CD14-positive monocyte (primary cell): ENCODE measurements at regions not wholly inside any gene's neighbourhood (a gene's known extent, or its start where the extent isn't known, plus 50 kb on each side); places are given as distances from the start of the nearest gene placed in this dataset.

Experiments
- DNase-seq, 3 donors: peaks; one replicate each; pipeline ENCODE4 v3.0.0-alpha.2; 2011 to 2022
- H2AFZ ChIP-seq: 2 replicates; pipeline ENCODE4 v1.6.0; 2012; ENCODE audit warnings: mild to moderate bottlenecking, low read depth, low read length, inconsistent platforms; ENCODE audit not compliant: insufficient read depth, poor library complexity, severe bottlenecking
- H3K27ac ChIP-seq, 2 donors: 1 replicate in 1 of 2; 2 replicates in 1 of 2; pipeline ENCODE4 v1.5.1; 2012 to 2013; ENCODE audit warnings: low read length in 2 of 2, control low read depth in 1 of 2, inconsistent platforms in 1 of 2, low read depth in 1 of 2, mild to moderate bottlenecking in 1 of 2
- H3K27me3 ChIP-seq, 2 donors: one replicate each; pipeline versions ENCODE4 v1.6.0 to v1.6.1; 2011 to 2013; ENCODE audit warnings: low read length in 2 of 2; ENCODE audit not compliant: control insufficient read depth in 2 of 2, insufficient read depth in 2 of 2
- H3K36me3 ChIP-seq, 2 donors: replicated peaks in 1 of 2; 1 replicate in 1 of 2; 2 replicates in 1 of 2; pipeline versions ENCODE4 v1.5.1 to v1.6.1; 2012 to 2013; ENCODE audit warnings: low read length in 2 of 2, control low read depth in 1 of 2, inconsistent platforms in 1 of 2, mild to moderate bottlenecking in 1 of 2; ENCODE audit not compliant: insufficient read depth in 2 of 2, control insufficient read depth in 1 of 2
- H3K4me1 ChIP-seq, 2 donors: 1 replicate in 1 of 2; 2 replicates in 1 of 2; pipeline versions ENCODE4 v1.5.1 to v1.6.1; 2012 to 2013; ENCODE audit warnings: low read length in 2 of 2, control low read depth in 1 of 2, inconsistent platforms in 1 of 2, mild to moderate bottlenecking in 1 of 2, moderate library complexity in 1 of 2; ENCODE audit not compliant: insufficient read depth in 2 of 2, control insufficient read depth in 1 of 2
- H3K4me2 ChIP-seq: replicated peaks from 2 replicates; pipeline ENCODE3; 2012; ENCODE audit warnings: low read length, moderate library complexity, mild to moderate bottlenecking; ENCODE audit not compliant: poor library complexity, severe bottlenecking; ENCODE audit errors: extremely low read depth
- H3K4me3 ChIP-seq, 3 experiments: fragments of 200-600 bp in 1 of 3; sonication (generic) in 1 of 3; replicated peaks in 1 of 3; 1 replicate in 2 of 3; 2 replicates in 1 of 3; pipeline ENCODE4 v1.5.1; 2011 to 2013; ENCODE audit warnings: low read length in 3 of 3, mild to moderate bottlenecking in 3 of 3, control low read depth in 2 of 3, low read depth in 2 of 3, inconsistent platforms in 1 of 3, moderate library complexity in 1 of 3
- H3K79me2 ChIP-seq: 2 replicates; pipeline ENCODE4 v1.6.0; 2012; ENCODE audit warnings: mild to moderate bottlenecking, control low read depth, inconsistent platforms, low read length, moderate library complexity; ENCODE audit not compliant: insufficient read depth
- H3K9ac ChIP-seq: 2 replicates; pipeline ENCODE4 v1.6.0; 2017; ENCODE audit warnings: low read length, mild to moderate bottlenecking; ENCODE audit not compliant: insufficient read depth, poor library complexity, severe bottlenecking
- H3K9me3 ChIP-seq, 2 donors: replicated peaks in 1 of 2; 1 replicate in 1 of 2; 2 replicates in 1 of 2; pipeline versions ENCODE4 v1.5.1 to v1.6.1; 2012 to 2013; ENCODE audit warnings: low read length in 2 of 2, control low read depth in 1 of 2; ENCODE audit not compliant: control insufficient read depth in 1 of 2, insufficient read depth in 1 of 2
- H4K20me1 ChIP-seq: 2 replicates; pipeline ENCODE4 v1.6.0; 2012; ENCODE audit warnings: mild to moderate bottlenecking, low read length, control low read depth, moderate library complexity; ENCODE audit not compliant: insufficient read depth
- H3K27ac Mint-ChIP-seq, 7 donors: one replicate each; pipeline ENCODE4 v1.8.0; 2020; ENCODE audit warnings: mild to moderate bottlenecking in 7 of 7, mixed read lengths in 7 of 7, moderate library complexity in 6 of 7, inconsistent platforms in 2 of 7
- H3K27me3 Mint-ChIP-seq, 3 donors: one replicate each; pipeline ENCODE4 v1.8.0; 2021 to 2022; ENCODE audit warnings: low read depth in 3 of 3, mild to moderate bottlenecking in 3 of 3, mixed read lengths in 3 of 3, moderate library complexity in 3 of 3, inconsistent platforms in 1 of 3
- H3K36me3 Mint-ChIP-seq, 2 donors: one replicate each; pipeline ENCODE4 v1.8.0; 2020; ENCODE audit warnings: mixed read lengths in 2 of 2, inconsistent platforms in 1 of 2, mild to moderate bottlenecking in 1 of 2
- H3K4me1 Mint-ChIP-seq: one replicate; pipeline ENCODE4 v1.8.0; 2020; ENCODE audit warnings: mild to moderate bottlenecking, mixed read lengths
- H3K4me3 Mint-ChIP-seq, 2 donors: one replicate each; pipeline ENCODE4 v1.8.0; 2020; ENCODE audit warnings: mild to moderate bottlenecking in 2 of 2, mixed read lengths in 2 of 2, moderate library complexity in 1 of 2
- H3K9me3 Mint-ChIP-seq, 7 donors: one replicate each; pipeline ENCODE4 v1.8.0; 2020 to 2022; ENCODE audit warnings: mixed read lengths in 7 of 7, mild to moderate bottlenecking in 6 of 7, moderate library complexity in 6 of 7, inconsistent platforms in 2 of 7
- WGBS: methylation state at CpG from one replicate; pipeline ENCODE4 v1.1.5; 2013; ENCODE audit warnings: missing lambda C conversion rate; ENCODE audit not compliant: insufficient coverage; 5-methylcytosine and 5-hydroxymethylcytosine counted together
- intact Hi-C, 2 donors: fragments of 100-400 bp; cut with micrococcal nuclease; formaldehyde crosslinking; loops; one replicate each; pipeline versions ENCODE4 v1.15.0 to v1.15.1; 2023
- TF ChIP-seq, protein P1 (sequence below): fragments of 200-600 bp; IDR thresholded peaks from one replicate; pipeline ENCODE4 v1.8.0; 2022; ENCODE audit warnings: antibody characterized with exemption, mild to moderate bottlenecking

GRCh38 chr3:88469216-88469615 is 319.5 kb downstream of the C3orf38 start:
- Mint-ChIP-seq H3K9me3 (peaks cover 1 to 9% (median 6%) of the 10 kb centered on the region in 7 donors), H3K4me1 (no peaks in the 10 kb centered on the region)
- no CpG with 5 or more reads among the region's 1 CpG for WGBS

DNA sequence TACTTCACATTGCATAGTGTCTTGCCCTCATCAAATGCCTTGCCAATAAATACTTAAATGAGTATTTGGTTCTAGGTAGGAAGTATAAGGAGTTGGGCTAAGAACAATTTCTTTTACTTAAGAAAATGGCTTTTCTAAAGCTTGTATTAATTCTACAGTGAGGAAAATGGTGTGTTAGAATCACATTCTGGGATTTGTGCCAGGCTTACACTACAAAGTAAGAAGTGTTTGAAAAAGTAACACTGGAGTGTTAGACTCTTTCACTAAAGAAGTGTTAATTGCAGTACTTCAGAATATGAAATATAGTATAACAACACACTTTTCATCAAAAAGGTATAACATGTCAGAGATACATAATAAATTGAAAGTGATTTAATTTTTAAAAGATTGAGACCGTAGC is 328.7 kb downstream of the C3orf38 start:
- Histone ChIP-seq H2AFZ (no peak overlapping the region), H3K4me3 (no peak overlapping the region), H3K9me3 (no peaks in the 10 kb centered on the region), H3K27ac (no peak overlapping the region), H4K20me1 (no peaks in the 10 kb centered on the region), H3K36me3 (no peaks in the 10 kb centered on the region), H3K4me1 (no peaks in the 10 kb centered on the region), H3K9ac (no peak overlapping the region), H3K27me3 (no peaks in the 10 kb centered on the region), H3K4me2 (no peak overlapping the region), H3K79me2 (no peaks in the 10 kb centered on the region)
- no peak for DNase-seq
- Mint-ChIP-seq H3K4me3 (no peak overlapping the region), H3K4me1 (no peaks in the 10 kb centered on the region), H3K36me3 (no peaks in the 10 kb centered on the region), H3K27ac (no peak overlapping the region), H3K27me3 (no peaks in the 10 kb centered on the region), H3K9me3 (peaks cover 0 to 6% (median 1%) of the 10 kb centered on the region in 7 donors)
- TF ChIP-seq, protein P1, sequence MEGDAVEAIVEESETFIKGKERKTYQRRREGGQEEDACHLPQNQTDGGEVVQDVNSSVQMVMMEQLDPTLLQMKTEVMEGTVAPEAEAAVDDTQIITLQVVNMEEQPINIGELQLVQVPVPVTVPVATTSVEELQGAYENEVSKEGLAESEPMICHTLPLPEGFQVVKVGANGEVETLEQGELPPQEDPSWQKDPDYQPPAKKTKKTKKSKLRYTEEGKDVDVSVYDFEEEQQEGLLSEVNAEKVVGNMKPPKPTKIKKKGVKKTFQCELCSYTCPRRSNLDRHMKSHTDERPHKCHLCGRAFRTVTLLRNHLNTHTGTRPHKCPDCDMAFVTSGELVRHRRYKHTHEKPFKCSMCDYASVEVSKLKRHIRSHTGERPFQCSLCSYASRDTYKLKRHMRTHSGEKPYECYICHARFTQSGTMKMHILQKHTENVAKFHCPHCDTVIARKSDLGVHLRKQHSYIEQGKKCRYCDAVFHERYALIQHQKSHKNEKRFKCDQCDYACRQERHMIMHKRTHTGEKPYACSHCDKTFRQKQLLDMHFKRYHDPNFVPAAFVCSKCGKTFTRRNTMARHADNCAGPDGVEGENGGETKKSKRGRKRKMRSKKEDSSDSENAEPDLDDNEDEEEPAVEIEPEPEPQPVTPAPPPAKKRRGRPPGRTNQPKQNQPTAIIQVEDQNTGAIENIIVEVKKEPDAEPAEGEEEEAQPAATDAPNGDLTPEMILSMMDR = no peak
- intact Hi-C loops = no loop called here
- WGBS = no CpG with 5 or more reads among the region's 1 CpG

More at GRCh38 chr3:88469216-88469615, 319.5 kb downstream of the C3orf38 start:
- H2AFZ ChIP-seq = no peak overlapping the region
- Mint-ChIP-seq H3K36me3 (no peaks in the 10 kb centered on the region), H3K27ac (no peak overlapping the region), H3K4me3 (no peak overlapping the region), H3K27me3 (no peaks in the 10 kb centered on the region)
- DNase-seq = no peak
- no peaks in the 10 kb centered on the region for H3K27me3 ChIP-seq
- H3K79me2 ChIP-seq = no peaks in the 10 kb centered on the region
- no peak overlapping the region for H3K9ac ChIP-seq
- H4K20me1 ChIP-seq = no peaks in the 10 kb centered on the region
- no peak overlapping the region for H3K4me2 ChIP-seq
- H3K4me3 ChIP-seq = no peak overlapping the region
- intact Hi-C loops = no loop called here
- peaks cover 10 to 14% of the 10 kb centered on the region in 2 donors for H3K9me3 ChIP-seq
- H3K4me1 ChIP-seq = no peaks in the 10 kb centered on the region
- H3K36me3 ChIP-seq = no peaks in the 10 kb centered on the region
- H3K27ac ChIP-seq = no peak overlapping the region
- TF ChIP-seq, protein P1 = no peak
